ENCODE measurements at regions not wholly inside any gene's neighbourhood (a gene's known extent, or its start where the extent isn't known, plus 50 kb on each side); places are given as distances from the start of the nearest gene placed in this dataset.

- no peaks in the 10 kb centered on the region for H3K36me3 ChIP-seq (ENCODE audit: control insufficient read depth in 2 of 4, insufficient read depth in 4 of 4, low read length in 3 of 4)
- no peak overlapping the region for H3K4me2 ChIP-seq (ENCODE audit: insufficient read depth in 1 of 2, low read depth in 2 of 2, low read length in 2 of 2)
- no peaks in the 10 kb centered on the region for H3K27me3 ChIP-seq (replicated peaks in 1 of 4; ENCODE audit: control insufficient read depth in 3 of 4, extremely low read depth in 1 of 4, insufficient read depth in 3 of 4, low read length in 3 of 4)
- H3K4ac ChIP-seq (replicated peaks; ENCODE audit: insufficient read length, low read depth, low read length), result no peak overlapping the region
- H3K23ac ChIP-seq (ENCODE audit: insufficient read length), result no peak overlapping the region
- no peaks in the 10 kb centered on the region for H3K79me2 ChIP-seq (ENCODE audit: control insufficient read depth in 1 of 2, insufficient read depth in 2 of 2, low read length in 2 of 2)
- no peaks in the 10 kb centered on the region for H3K23me2 ChIP-seq (ENCODE audit: low read depth, low read length)
- no peak overlapping the region for H2BK20ac ChIP-seq (ENCODE audit: low read length)
- no peak overlapping the region for H2BK5ac ChIP-seq (ENCODE audit: low read depth, low read length)
- no peak overlapping the region for H2AK5ac ChIP-seq (ENCODE audit: low read depth, low read length)
- no peak overlapping the region for H3K27ac ChIP-seq (ENCODE audit: low read depth, low read length)
- no peak overlapping the region for H3K9ac ChIP-seq (replicated peaks in 1 of 4; ENCODE audit: extremely low read depth in 1 of 4, low read depth in 3 of 4, low read length in 3 of 4)
- no peak overlapping the region for H2BK12ac ChIP-seq (ENCODE audit: low read depth, low read length)
- no peak overlapping the region for H4K5ac ChIP-seq (ENCODE audit: insufficient read length, low read depth, low read length)
- no peak for FAIRE-seq
- ChIA-PET CTCF (ENCODE audit: partially characterized antibody) (interaction anchor here (0.6 to 1.9 kb wide), 6 partner anchors 23 to 652 kb away, joined by 3 to 8 read pairs (median 3); no protein-coding TSS in a partner anchor), POLR2A (ENCODE audit: partially characterized antibody) (no interaction called here)
- no peak for DNase-seq (ENCODE audit: low read depth in 1 of 2, low spot score in 2 of 2)
- H3K18ac ChIP-seq (ENCODE audit: extremely low read depth, low read length), result no peak overlapping the region
- H3K4me3 ChIP-seq (ENCODE audit: extremely low read depth in 1 of 4, insufficient read depth in 2 of 4, low read depth in 3 of 4, low read length in 4 of 4), result no peak overlapping the region
- H2AFZ ChIP-seq (ENCODE audit: low read length), result no peak overlapping the region
- no peak overlapping the region for H3K56ac ChIP-seq (replicated peaks; ENCODE audit: insufficient read length, low read depth, low read length)
- H3K4me1 ChIP-seq (replicated peaks in 1 of 4; ENCODE audit: control insufficient read depth in 3 of 4, insufficient read depth in 4 of 4, low read length in 3 of 4), result no peaks in the 10 kb centered on the region
- no peaks in the 10 kb centered on the region for H4K20me1 ChIP-seq (replicated peaks in 1 of 2; ENCODE audit: control insufficient read depth in 1 of 2, insufficient read depth in 2 of 2, low read length in 2 of 2)
- H3K79me1 ChIP-seq (ENCODE audit: low read depth, low read length), result no peaks in the 10 kb centered on the region
- H4K8ac ChIP-seq (ENCODE audit: extremely low read depth, insufficient read depth, low read length), result no peak overlapping the region
- H4K91ac ChIP-seq (replicated peaks; ENCODE audit: insufficient read length, low read length), result no peak overlapping the region
- H2BK120ac ChIP-seq (replicated peaks; ENCODE audit: low read depth, low read length), result no peak overlapping the region
- 89% methylated on average over 4 of the region's 4 CpGs; no CpG with 5 or more reads in 1 of the 2 experiments for WGBS, 2 experiments (ENCODE audit: extremely low coverage in 1 of 2, insufficient coverage in 1 of 2, insufficient read length in 1 of 2, insufficient replicate concordance in 2 of 2, low coverage in 1 of 2, low lambda C conversion rate in 2 of 2, missing lambda C conversion rate in 1 of 2)
- H3K14ac ChIP-seq (ENCODE audit: insufficient read length), result no peak overlapping the region
- no peak overlapping the region for H2BK15ac ChIP-seq (ENCODE audit: low read length)
- no peaks in the 10 kb centered on the region for H3K9me3 ChIP-seq (ENCODE audit: insufficient read depth in 2 of 2, low read depth in 1 of 2, low read length in 1 of 2)
- no peak for TF ChIP-seq GABPA (IDR thresholded peaks at IDR 0.05; ENCODE audit: borderline replicate concordance, insufficient read depth, low read length)
- no peak for TF ChIP-seq TEAD4 (IDR thresholded peaks at IDR 0.05; ENCODE audit: low read depth, low read length)
- TF ChIP-seq, protein P1, sequence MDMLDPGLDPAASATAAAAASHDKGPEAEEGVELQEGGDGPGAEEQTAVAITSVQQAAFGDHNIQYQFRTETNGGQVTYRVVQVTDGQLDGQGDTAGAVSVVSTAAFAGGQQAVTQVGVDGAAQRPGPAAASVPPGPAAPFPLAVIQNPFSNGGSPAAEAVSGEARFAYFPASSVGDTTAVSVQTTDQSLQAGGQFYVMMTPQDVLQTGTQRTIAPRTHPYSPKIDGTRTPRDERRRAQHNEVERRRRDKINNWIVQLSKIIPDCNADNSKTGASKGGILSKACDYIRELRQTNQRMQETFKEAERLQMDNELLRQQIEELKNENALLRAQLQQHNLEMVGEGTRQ (IDR thresholded peaks at IDR 0.05; ENCODE audit: low read length), result no peak
Observed at GRCh38 chr16:48089053-48089792, 66.6 kb downstream of the ABCC12 start.
